ENCODE measurements at regions not wholly inside any gene's neighbourhood (a gene's known extent, or its start where the extent isn't known, plus 50 kb on each side); places are given as distances from the start of the nearest gene placed in this dataset.
"Not testable (repeated sequence)": the region's sequence is repeated elsewhere in the genome, so short reads cannot be mapped to it uniquely, and the experiment has no call there.

DNA sequence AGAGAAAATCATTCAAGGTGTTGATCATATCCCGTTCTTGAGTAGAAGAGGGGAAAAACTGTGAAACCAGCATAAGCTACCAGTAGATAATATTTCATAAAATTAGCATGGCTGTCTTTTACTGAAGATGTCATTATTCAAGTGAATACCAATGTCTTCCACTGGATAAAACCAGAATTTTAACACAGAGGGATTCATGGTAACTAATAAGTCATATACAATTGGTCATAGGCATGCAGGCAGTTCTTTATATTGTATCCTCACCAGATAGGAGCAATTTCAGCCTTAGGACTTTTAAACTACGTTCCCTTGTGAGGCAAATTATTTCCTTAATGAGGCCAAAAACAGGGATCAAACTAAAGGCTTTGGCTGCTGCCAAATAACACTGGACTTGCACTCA, 202.3 kb upstream of the PITRM1 start:
- Histone ChIP-seq H3K4me3 (ENCODE audit: low read length) (no peak overlapping the region), H3K9me3 (ENCODE audit: low read depth, low read length) (no peaks in the 10 kb centered on the region), H3K27me3 (ENCODE audit: insufficient read depth, low read length) (no peaks in the 10 kb centered on the region), H3K4me1 (ENCODE audit: insufficient read depth, low read length) (no peaks in the 10 kb centered on the region)

DNA sequence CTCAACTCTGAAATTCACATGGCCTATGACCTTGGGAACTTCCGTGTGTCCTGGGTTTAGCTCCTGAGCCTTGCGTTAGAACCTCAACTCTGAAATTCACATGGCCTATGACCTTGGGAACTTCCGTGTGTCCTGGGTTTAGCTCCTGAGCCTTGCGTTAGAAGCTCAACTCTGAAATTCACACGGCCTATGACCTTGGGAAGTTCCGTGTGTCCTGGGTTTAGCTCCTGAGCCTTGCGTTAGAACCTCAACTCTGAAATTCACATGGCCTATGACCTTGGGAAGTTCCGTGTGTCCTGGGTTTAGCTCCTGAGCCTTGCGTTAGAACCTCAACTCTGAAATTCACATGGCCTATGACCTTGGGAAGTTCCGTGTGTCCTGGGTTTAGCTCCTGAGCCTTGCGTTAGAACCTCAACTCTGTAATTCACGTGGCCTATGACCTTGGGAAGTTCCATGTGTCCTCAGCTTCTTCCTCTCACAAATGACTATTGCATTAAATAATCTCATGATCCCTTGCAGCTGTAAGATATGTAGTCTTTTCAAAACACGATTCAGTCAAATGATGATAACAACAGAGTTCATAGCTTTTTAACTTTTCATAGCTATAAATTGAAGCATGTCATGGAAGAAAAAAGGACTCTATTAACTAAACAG, 200.9 kb upstream of the PITRM1 start:
- H3K27me3 ChIP-seq (ENCODE audit: insufficient read depth, low read length); H3K4me3 ChIP-seq (ENCODE audit: low read length); H3K9me3 ChIP-seq (ENCODE audit: low read depth, low read length); H3K4me1 ChIP-seq (ENCODE audit: insufficient read depth, low read length): not testable (repeated sequence)

DNA sequence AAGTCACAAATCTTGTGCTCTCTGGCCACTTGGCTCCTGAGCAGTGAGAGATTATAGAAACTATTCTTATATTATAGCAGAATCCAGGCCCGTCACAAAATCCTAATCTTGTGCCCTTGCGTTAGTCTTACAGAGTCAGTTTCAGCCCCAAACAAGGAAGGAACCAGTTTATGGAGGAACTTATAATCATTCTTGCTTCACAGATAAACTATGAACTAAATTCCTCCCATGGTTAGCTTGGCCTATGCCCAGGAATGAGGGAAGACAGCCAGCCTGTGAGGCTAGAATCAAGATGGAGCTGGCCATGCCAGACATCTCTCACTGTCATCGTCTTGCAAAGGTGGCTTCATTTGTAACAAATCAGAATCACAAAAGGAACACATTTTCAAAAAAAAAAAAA, 199.7 kb upstream of the PITRM1 start:
- no peaks in the 10 kb centered on the region for H3K4me1 ChIP-seq (ENCODE audit: insufficient read depth, low read length)
- no peaks in the 10 kb centered on the region for H3K9me3 ChIP-seq (ENCODE audit: low read depth, low read length)
- no peak overlapping the region for H3K4me3 ChIP-seq (ENCODE audit: low read length)
- no peaks in the 10 kb centered on the region for H3K27me3 ChIP-seq (ENCODE audit: insufficient read depth, low read length)

DNA sequence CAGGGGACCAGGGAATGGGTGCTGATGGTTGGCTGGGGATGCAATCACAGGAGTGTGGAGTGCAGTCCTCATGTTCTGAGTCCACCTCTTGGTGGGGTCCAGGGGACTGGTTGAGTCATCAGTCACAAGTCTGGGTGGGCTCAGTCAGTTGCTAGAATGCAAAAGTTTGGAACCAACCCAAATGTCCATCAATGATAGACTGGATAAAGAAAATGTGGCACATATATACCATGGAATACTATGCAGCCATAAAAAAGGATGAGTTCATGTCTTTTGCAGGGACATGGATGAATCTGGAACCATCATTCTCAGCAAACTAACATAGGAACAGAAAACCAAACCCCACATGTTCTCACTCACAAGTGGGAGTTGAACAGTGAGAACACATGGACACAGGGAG, 199.0 kb upstream of the PITRM1 start:
- not testable (repeated sequence) for H3K4me3 ChIP-seq (ENCODE audit: low read length); H3K9me3 ChIP-seq (ENCODE audit: low read depth, low read length); H3K4me1 ChIP-seq (ENCODE audit: insufficient read depth, low read length); H3K27me3 ChIP-seq (ENCODE audit: insufficient read depth, low read length)

DNA sequence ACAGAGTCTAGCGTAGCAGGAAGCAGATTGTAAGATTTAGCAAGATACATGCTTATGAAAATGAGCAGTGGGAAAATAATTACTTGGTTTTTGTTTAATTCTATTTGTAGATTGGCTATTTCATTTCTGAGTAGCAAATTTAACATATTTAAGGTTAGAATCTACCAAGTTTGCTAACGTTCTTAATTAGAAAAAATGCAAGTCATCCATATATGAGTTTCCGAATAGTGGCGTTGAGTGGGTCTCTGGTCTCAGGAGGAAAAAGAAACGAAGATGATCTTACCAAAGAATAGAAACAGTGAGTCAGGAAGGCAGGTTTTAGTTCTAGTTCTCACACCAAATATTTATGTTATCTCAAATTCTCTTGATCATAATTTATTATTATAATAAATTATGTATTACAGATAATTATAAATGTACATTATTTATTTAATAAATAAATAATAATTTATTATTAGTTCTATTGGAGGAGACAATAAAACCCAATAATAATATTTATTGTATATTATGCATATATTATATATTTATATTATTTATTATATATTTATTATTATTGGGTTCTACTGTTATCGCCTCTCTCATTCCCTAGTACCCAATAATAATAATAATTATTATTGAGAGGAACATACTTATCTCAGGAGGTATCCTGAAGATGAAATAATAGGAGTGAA, 194.3 kb upstream of the PITRM1 start:
- Histone ChIP-seq H3K4me1 (ENCODE audit: insufficient read depth, low read length) (no peaks in the 10 kb centered on the region), H3K4me3 (ENCODE audit: low read length) (no peak overlapping the region), H3K27me3 (ENCODE audit: insufficient read depth, low read length) (no peaks in the 10 kb centered on the region), H3K9me3 (ENCODE audit: low read depth, low read length) (peaks cover under 1% of the 10 kb centered on the region)

DNA sequence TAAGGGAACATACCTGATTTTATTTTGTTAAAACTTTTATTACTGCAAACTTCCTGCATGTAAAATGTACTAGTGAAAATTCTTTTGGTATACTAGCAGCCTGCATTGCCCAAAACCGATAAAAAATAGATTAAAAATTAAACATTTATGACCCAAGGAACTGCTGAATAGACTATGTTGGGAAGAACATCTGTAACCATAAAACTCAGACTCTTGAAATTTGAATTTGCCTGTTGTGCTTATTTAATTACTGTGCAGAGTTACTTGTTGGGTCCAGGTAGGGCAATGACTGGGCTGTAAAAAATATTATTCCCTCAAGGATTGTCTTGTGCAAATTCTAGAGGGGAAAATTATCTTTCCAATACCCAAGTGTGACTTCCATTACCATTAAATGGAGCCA, 193.5 kb upstream of the PITRM1 start:
- no peaks in the 10 kb centered on the region for H3K27me3 ChIP-seq (ENCODE audit: insufficient read depth, low read length)
- peaks cover 6% of the 10 kb centered on the region for H3K9me3 ChIP-seq (ENCODE audit: low read depth, low read length)
- H3K4me3 ChIP-seq (ENCODE audit: low read length), result no peak overlapping the region
- H3K4me1 ChIP-seq (ENCODE audit: insufficient read depth, low read length), result no peaks in the 10 kb centered on the region

DNA sequence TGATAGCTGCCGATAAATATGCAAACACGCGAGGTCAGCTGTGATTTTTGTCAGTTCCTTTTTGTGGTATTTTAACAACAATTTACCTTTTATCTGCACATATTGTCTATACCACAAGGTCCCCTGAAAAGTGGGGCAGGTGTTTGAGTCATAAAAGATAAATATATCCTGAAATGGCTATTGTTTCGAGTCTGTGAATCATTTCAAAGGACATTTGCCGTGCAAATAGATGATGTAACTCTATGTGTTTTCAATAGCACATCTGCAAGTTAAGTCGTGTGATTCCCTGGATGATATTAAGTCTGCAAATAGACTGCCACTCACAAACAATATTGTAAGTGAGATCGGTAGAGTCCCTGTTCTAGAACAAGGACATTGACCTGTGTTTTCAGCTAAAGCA, 193.0 kb upstream of the PITRM1 start:
- Histone ChIP-seq H3K4me1 (ENCODE audit: insufficient read depth, low read length) (no peaks in the 10 kb centered on the region), H3K27me3 (ENCODE audit: insufficient read depth, low read length) (no peaks in the 10 kb centered on the region), H3K4me3 (ENCODE audit: low read length) (no peak overlapping the region), H3K9me3 (ENCODE audit: low read depth, low read length) (peaks cover 6% of the 10 kb centered on the region)

DNA sequence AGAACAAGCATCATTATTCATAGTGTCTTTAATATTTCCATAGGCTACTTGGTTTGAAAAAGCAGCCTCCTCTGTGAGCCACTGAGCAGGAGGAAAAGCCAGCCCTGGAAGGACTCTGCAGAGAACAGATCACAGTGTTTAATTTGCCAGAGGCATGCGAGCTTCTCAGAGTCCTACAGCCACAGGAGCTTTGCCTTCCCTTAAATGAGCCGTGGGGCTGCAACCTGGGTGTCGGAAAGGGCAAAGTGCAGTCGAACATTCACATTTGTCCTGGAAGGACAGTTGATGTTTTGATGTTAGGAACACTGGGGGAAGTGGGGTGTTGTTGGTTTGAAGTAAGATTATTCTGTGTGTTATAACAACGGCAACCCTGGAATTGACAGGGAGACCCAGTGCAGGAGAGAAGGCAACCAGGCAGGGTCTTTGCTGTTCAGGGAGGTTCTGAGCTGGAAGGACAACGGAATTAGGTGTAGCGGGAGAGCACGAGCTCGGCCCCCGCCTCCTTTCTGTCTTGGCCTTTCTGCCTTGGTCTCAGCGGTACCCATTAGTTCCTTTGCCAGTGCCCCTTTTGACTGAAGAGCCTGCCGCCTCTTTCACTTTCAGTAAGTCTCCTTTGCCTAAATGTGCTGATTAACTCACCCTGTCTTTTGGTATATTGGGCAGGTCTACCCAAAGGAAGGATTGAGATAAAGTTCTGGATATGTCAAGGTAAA, 192.3 kb upstream of the PITRM1 start:
- Histone ChIP-seq H3K9me3 (ENCODE audit: low read depth, low read length) (peaks cover 6% of the 10 kb centered on the region), H3K27me3 (ENCODE audit: insufficient read depth, low read length) (no peaks in the 10 kb centered on the region), H3K4me3 (ENCODE audit: low read length) (no peak overlapping the region), H3K4me1 (ENCODE audit: insufficient read depth, low read length) (no peaks in the 10 kb centered on the region)

DNA sequence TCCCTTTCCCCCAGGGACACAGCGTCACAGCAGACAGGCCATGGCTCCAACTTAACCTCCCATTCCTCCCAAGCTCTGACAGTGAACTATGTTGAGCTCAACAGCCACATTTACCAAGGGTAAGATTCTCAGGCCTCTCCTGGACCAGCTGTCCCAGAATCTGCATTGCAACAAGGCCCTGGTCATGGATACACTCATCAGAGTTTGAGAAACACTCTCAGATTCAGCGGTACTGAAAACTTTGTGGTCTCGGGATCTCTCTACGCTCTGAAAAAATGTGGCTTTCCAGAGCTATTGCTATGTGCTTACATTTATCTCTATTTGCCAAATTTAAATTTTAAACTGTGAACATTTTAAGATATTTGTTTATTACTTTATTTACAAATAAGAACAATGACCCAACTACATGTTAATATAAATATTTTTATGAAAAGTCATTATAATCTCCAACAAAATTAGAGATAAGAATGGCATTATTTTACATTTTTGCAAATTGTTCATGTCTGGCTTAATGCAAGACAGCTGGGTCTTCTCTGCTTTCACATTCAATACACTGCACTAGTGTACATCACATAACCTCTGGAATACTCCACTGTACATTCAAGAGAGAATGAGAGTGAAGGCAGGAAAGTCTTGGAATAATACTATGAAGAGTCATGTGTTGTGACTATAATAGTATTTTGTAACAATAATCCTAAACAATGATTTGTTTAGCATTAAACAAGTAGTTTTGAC, 190.9 kb upstream of the PITRM1 start:
- Histone ChIP-seq H3K9me3 (ENCODE audit: low read depth, low read length) (peaks cover 6% of the 10 kb centered on the region), H3K4me1 (ENCODE audit: insufficient read depth, low read length) (no peaks in the 10 kb centered on the region), H3K27me3 (ENCODE audit: insufficient read depth, low read length) (no peaks in the 10 kb centered on the region), H3K4me3 (ENCODE audit: low read length) (no peak overlapping the region)

DNA sequence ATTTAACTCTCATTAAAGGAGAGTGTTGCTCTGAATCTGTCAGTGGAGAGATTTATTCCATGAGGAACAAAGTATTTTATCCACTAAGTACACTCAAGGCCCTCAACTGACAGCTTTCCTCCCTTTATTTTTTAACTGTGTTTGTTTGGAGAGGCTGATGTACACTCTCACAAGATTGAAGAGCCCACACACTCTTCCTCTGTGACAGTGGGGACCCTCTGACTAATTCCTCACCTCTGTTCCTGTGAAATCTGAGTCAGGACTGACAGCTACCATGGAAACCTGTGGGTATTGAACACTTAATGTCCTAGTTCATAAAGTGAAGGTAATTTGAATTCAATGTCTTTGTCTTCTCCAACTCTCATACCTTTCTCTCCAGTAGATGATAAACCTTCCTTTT, 189.8 kb upstream of the PITRM1 start:
- Histone ChIP-seq H3K4me3 (ENCODE audit: low read length) (no peak overlapping the region), H3K4me1 (ENCODE audit: insufficient read depth, low read length) (no peaks in the 10 kb centered on the region), H3K9me3 (ENCODE audit: low read depth, low read length) (peaks cover 6% of the 10 kb centered on the region), H3K27me3 (ENCODE audit: insufficient read depth, low read length) (no peaks in the 10 kb centered on the region)

DNA sequence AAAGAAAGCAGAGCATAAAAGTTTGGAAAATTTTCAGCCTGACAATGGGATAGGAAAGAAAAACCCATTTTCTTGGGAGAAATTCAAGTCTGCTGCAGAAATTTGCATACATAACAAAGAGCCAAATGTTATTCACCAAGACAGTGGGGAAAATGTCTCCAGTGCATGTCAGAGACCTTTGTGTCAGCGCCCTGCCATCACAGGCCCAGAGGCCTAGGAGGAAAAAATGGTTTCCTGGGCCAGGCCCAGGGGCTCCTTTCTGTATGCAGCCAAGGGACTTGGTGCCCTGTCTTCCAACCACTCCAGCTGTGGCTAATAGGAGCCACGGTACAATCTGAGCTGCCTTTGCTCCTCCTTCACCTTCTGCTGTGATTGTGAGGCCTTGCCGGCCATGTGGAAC, 189.1 kb upstream of the PITRM1 start:
- Histone ChIP-seq H3K27me3 (ENCODE audit: insufficient read depth, low read length) (no peaks in the 10 kb centered on the region), H3K4me3 (ENCODE audit: low read length) (no peak overlapping the region), H3K9me3 (ENCODE audit: low read depth, low read length) (peaks cover 6% of the 10 kb centered on the region), H3K4me1 (ENCODE audit: insufficient read depth, low read length) (no peaks in the 10 kb centered on the region)

DNA sequence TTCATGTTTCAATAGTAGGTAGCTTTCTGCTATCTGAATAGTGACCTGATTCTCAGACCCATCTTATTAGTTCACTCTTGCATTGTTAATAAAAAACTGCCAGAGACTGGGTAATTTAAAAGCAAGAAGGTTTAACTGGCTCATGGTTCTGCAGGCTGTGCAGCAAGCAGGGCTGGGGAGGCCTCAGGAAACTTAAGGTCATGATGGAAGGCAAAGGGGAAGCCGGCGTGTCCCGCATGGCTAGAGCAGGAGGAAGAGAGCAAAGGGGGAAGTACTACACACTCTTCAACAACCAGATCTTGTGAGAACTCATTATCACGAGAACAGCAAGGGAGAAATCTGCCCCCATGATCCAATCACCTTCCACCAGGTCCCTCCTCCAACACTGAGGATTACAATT, 185.2 kb upstream of the PITRM1 start:
- H3K9me3 ChIP-seq (ENCODE audit: low read depth, low read length), result peaks cover 6% of the 10 kb centered on the region
- no peaks in the 10 kb centered on the region for H3K27me3 ChIP-seq (ENCODE audit: insufficient read depth, low read length)
- H3K4me1 ChIP-seq (ENCODE audit: insufficient read depth, low read length), result no peaks in the 10 kb centered on the region
- H3K4me3 ChIP-seq (ENCODE audit: low read length), result no peak overlapping the region

DNA sequence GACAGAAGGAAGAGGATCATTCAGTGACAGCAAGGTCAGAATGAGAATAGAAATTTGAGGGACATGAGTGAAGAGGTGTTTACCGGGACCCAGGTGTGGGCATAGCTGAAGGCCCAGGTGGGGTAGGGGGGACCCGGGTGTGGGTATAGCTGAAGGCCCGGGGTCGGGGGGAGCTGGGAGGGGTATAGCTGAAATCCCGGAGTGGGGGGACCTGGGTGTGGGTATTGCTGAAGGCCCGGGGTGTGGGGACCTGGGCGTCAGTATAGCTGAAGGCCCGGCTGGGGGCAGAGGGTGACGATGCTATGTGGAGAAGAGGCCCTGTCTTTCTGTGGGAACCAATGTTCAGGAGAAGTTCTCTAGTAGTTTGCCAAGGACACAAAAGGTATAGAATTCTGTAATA, 183.0 kb upstream of the PITRM1 start:
- H3K9me3 ChIP-seq (ENCODE audit: low read depth, low read length), result no peaks in the 10 kb centered on the region
- H3K4me1 ChIP-seq (ENCODE audit: insufficient read depth, low read length), result no peaks in the 10 kb centered on the region
- no peak overlapping the region for H3K4me3 ChIP-seq (ENCODE audit: low read length)
- no peaks in the 10 kb centered on the region for H3K27me3 ChIP-seq (ENCODE audit: insufficient read depth, low read length)

DNA sequence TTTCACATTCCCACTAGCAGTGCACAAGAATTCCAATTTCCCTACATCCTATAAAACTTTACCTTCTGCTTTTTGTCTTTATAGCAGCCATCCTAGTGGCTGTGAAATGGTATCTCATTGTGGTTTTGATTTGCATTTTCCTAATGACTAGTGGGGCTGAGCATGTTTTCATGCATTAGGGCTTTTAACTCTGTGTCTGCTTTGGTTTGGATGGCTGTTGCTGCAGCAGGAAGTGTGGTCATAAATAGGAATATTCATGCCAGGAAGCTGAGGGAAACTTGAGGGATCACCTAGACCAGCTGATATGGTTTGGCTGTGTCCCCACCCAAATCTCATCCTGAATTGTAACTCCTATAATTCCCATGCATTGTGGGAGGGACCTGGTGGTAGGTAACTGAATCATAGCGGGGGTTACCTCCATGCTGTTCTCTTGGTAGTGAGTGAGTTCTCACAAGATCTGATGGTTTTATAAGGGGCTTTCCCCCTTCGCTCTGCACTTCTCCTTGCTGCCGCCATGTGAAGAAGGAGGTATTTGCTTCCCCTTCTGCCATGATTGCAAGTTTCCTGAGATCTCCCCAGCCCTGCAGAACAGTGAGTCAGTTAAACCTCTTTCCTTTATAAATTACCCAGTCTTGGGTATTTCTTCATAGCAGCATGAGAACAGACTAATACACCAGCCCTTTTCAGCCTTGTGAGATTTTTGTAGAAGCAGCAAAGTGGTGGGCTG, 181.8 kb upstream of the PITRM1 start:
- H3K4me3 ChIP-seq (ENCODE audit: low read length), result no peak overlapping the region
- H3K27me3 ChIP-seq (ENCODE audit: insufficient read depth, low read length), result no peaks in the 10 kb centered on the region
- no peaks in the 10 kb centered on the region for H3K9me3 ChIP-seq (ENCODE audit: low read depth, low read length)
- H3K4me1 ChIP-seq (ENCODE audit: insufficient read depth, low read length), result no peaks in the 10 kb centered on the region

DNA sequence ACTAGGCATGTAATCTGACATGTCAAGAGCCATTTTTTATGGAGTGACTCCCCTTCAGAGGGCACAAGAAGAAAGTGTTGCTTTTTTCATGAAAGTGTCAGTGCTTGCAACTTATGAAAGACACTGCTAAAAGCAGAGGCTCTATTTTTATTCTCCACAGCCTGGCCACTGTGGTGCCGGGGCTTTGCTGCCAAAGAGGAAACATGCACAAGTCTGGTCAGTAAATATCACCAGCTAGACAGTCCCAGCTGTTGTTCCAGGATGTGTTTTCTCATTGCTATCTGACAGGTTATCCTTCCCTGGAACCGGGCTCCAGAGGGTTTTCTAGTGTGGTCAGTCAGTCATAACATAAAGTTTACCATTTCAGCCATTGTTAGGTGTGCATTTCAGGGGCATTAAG, 180.7 kb upstream of the PITRM1 start:
- Histone ChIP-seq H3K9me3 (ENCODE audit: low read depth, low read length) (no peaks in the 10 kb centered on the region), H3K4me3 (ENCODE audit: low read length) (no peak overlapping the region), H3K4me1 (ENCODE audit: insufficient read depth, low read length) (no peaks in the 10 kb centered on the region), H3K27me3 (ENCODE audit: insufficient read depth, low read length) (no peaks in the 10 kb centered on the region)

All from mononuclear cell (primary cell).